Endothelial cell of umbilical vein (primary cell): ENCODE measurements at regions not wholly inside any gene's neighbourhood (a gene's known extent, or its start where the extent isn't known, plus 50 kb on each side); places are given as distances from the start of the nearest gene placed in this dataset.

Experiments used
- BruUV-seq: library from RNA; stranded (reverse); fragments of 400-500 nt; replicated peaks from 2 replicates; lab custom pipeline; 2021; lab: Mats Ljungman, UMichigan
- CTCF ChIA-PET: fragments of 300-600, 350-600 bp; sonication (Branson Sonifier 250); formaldehyde crosslinking; loops from one replicate; lab custom pipeline; 2021; ENCODE audit warnings: antibody characterized with exemption, inconsistent platforms; lab: Charles Lee
- POLR2A ChIA-PET: fragments of 300-600, 350-600 bp; sonication (Branson Sonifier 250); formaldehyde crosslinking; loops from one replicate; lab custom pipeline; 2021; ENCODE audit warnings: antibody characterized with exemption, inconsistent platforms; lab: Charles Lee
- DNase-seq: peaks from one replicate; pipeline ENCODE4 v3.0.0-alpha.2; 2011; ENCODE audit warnings: low read depth, low spot score
- FAIRE-seq: peaks from 2 replicates; lab custom pipeline; 2011; peaks lifted over from hg19 to GRCh38; lab: Jason Lieb, UNC
- H2AFZ ChIP-seq: 2 replicates; pipeline ENCODE4 v1.6.0; 2012; ENCODE audit warnings: low read depth, low read length, control low read depth, inconsistent platforms
- H3K27ac ChIP-seq: 2 replicates; pipeline ENCODE4 v1.5.1; 2011; ENCODE audit warnings: low read depth, mild to moderate bottlenecking, control low read depth, low read length, moderate library complexity; ENCODE audit not compliant: insufficient read depth
- H3K27me3 ChIP-seq, 2 experiments: 2 replicates each; pipeline versions ENCODE4 v1.6.0 to v1.6.1; 2011; ENCODE audit warnings: low read length in 2 of 2, mixed read lengths in 1 of 2; ENCODE audit not compliant: control insufficient read depth in 2 of 2, insufficient read depth in 2 of 2
- H3K36me3 ChIP-seq, 2 experiments: 2 replicates in 1 of 2; 3 replicates in 1 of 2; pipeline ENCODE4 v1.5.1; 2011; ENCODE audit warnings: low read length in 2 of 2, mild to moderate bottlenecking in 1 of 2, moderate library complexity in 1 of 2; ENCODE audit not compliant: control insufficient read depth in 2 of 2, insufficient read depth in 2 of 2; ENCODE audit errors: extremely low read depth in 1 of 2
- H3K4me1 ChIP-seq: 3 replicates; pipeline ENCODE4 v1.5.1; 2011; ENCODE audit warnings: mild to moderate bottlenecking, low read length; ENCODE audit not compliant: control insufficient read depth, insufficient read depth; ENCODE audit errors: extremely low read depth
- H3K4me2 ChIP-seq: 2 replicates; pipeline ENCODE4 v1.6.1; 2011; ENCODE audit warnings: low read length, control low read depth, mixed read lengths; ENCODE audit not compliant: insufficient read depth
- H3K4me3 ChIP-seq, 3 experiments: fragments of 200-600 bp in 1 of 3; sonication (generic), shearing (Covaris generic) in 1 of 3; replicated peaks in 1 of 3; 2 replicates each; pipeline ENCODE4 v1.5.1; 2011 to 2016; ENCODE audit warnings: control low read depth in 3 of 3, low read length in 3 of 3, mild to moderate bottlenecking in 2 of 3, inconsistent platforms in 1 of 3, low read depth in 1 of 3, moderate library complexity in 1 of 3; ENCODE audit not compliant: insufficient read depth in 1 of 3
- H3K79me2 ChIP-seq: 2 replicates; pipeline ENCODE4 v1.6.0; 2012; ENCODE audit warnings: low read length, inconsistent platforms; ENCODE audit not compliant: control insufficient read depth, insufficient read depth
- H3K9ac ChIP-seq: replicated peaks from 2 replicates; pipeline ENCODE3; 2011; ENCODE audit warnings: low read length, control low read depth; ENCODE audit not compliant: insufficient read depth; ENCODE audit errors: extremely low read depth
- H3K9me1 ChIP-seq: replicated peaks from 3 replicates; pipeline ENCODE4 v1.6.0; 2011; ENCODE audit warnings: mild to moderate bottlenecking, low read length; ENCODE audit not compliant: control insufficient read depth, insufficient read depth; ENCODE audit errors: extremely low read depth
- H3K9me3 ChIP-seq: replicated peaks from 2 replicates; pipeline ENCODE4 v1.5.1; 2012; ENCODE audit warnings: low read length, inconsistent platforms; ENCODE audit not compliant: control insufficient read depth, insufficient read depth
- H4K20me1 ChIP-seq: replicated peaks from 2 replicates; pipeline ENCODE3; 2011; ENCODE audit warnings: mild to moderate bottlenecking, low read length; ENCODE audit not compliant: control insufficient read depth, insufficient read depth; ENCODE audit errors: extremely low read depth
- EZH2 ChIP-seq: IDR thresholded peaks from 2 replicates; pipeline ENCODE4 v1.6.1; 2012; ENCODE audit warnings: borderline replicate concordance, low read depth, mild to moderate bottlenecking, moderate library complexity, low read length, inconsistent platforms; ENCODE audit not compliant: severe bottlenecking
- FOS ChIP-seq: IDR thresholded peaks from 2 replicates; pipeline ENCODE4 v1.6.1; 2011; ENCODE audit warnings: mild to moderate bottlenecking, low read length, moderate library complexity, borderline replicate concordance; ENCODE audit not compliant: insufficient read depth
- GATA2 ChIP-seq: IDR thresholded peaks from 2 replicates; pipeline ENCODE4 v1.7.0; 2011; ENCODE audit warnings: low read depth, mild to moderate bottlenecking, moderate library complexity, mixed read lengths, low read length; ENCODE audit not compliant: insufficient read length, insufficient read depth
- JUN ChIP-seq: IDR thresholded peaks from 2 replicates; pipeline ENCODE4 v1.6.1; 2011; ENCODE audit warnings: borderline replicate concordance, low read depth; ENCODE audit not compliant: insufficient read length, insufficient read depth
- MYC ChIP-seq: IDR thresholded peaks from one replicate; pipeline ENCODE4 v1.6.1; 2011; ENCODE audit warnings: mild to moderate bottlenecking, low read depth, low read length
- POLR2A ChIP-seq: IDR thresholded peaks from 2 replicates; pipeline ENCODE4 v1.6.1; 2012; ENCODE audit warnings: low read depth, mild to moderate bottlenecking, control low read depth, low read length
- POLR2AphosphoS5 ChIP-seq: IDR thresholded peaks from 2 replicates; pipeline ENCODE4 v1.6.1; 2012; ENCODE audit warnings: low read depth, mild to moderate bottlenecking, control low read depth, low read length, moderate library complexity; ENCODE audit not compliant: insufficient read depth
- dilution Hi-C: fragments of 300-500 bp; cut with MboI; formaldehyde crosslinking; loops from one replicate; pipeline ENCODE4 v1.15.0; 2019; ENCODE audit warnings: low sequenced_read_pairs; ENCODE audit not compliant: extremely low pct_ligation_motif_present
- intact Hi-C: fragments of 100-400 bp; cut with micrococcal nuclease; formaldehyde crosslinking; loops from one replicate; pipeline ENCODE4 v1.10.0; 2022
- TF ChIP-seq, protein P1 (sequence below), 2 donors: IDR thresholded peaks; 1 replicate in 1 of 2; 2 replicates in 1 of 2; pipeline ENCODE4 v1.5.1; 2011; ENCODE audit warnings: low read length in 2 of 2, mild to moderate bottlenecking in 2 of 2, moderate library complexity in 2 of 2, control low read depth in 1 of 2, inconsistent platforms in 1 of 2, low read depth in 1 of 2; ENCODE audit not compliant: insufficient read depth in 1 of 2; ENCODE audit errors: extremely low read depth in 1 of 2
- TF ChIP-seq, protein P2 (sequence below): IDR thresholded peaks from 2 replicates; pipeline ENCODE4 v1.6.1; 2011; ENCODE audit not compliant: insufficient read depth, insufficient read length

DNA sequence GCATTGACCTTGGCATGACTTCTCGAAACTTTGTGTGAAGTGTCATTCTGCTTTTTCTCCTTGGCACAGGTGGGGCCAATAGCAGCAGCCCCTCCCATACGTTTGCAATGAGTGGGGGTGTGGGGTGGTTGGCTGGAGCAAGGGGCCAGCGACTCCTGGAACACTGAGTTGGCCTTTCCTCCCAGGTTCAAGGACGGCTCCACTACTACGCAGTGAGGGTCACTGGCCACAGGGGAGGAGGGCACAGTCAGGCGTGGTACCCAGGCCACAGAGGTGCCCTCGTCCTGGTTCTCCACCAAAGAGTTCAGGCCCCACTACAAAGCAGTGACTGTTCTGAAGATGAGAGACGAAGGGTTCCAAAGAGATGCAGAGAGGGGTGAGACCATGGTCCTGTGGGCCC is 70.6 kb upstream of the OTOS start:
- ChIA-PET POLR2A (no interaction called here), CTCF (no interaction called here)
- no peak overlapping the region for H3K27ac ChIP-seq
- H3K4me2 ChIP-seq = no peak overlapping the region
- intact Hi-C loops = no loop called here
- H3K79me2 ChIP-seq = no peaks in the 10 kb centered on the region
- H2AFZ ChIP-seq = no peak overlapping the region
- H3K9ac ChIP-seq = no peak overlapping the region
- H3K4me3 ChIP-seq = no peak overlapping the region
- no peaks in the 10 kb centered on the region for H3K9me3 ChIP-seq
- no TSS peak for BruUV-seq
- H4K20me1 ChIP-seq = no peaks in the 10 kb centered on the region
- no peaks in the 10 kb centered on the region for H3K27me3 ChIP-seq
- DNase-seq (no peak), FAIRE-seq (no peak)
- no peaks in the 10 kb centered on the region for H3K36me3 ChIP-seq
- H3K4me1 ChIP-seq = no peaks in the 10 kb centered on the region
- no peak for TF ChIP-seq EZH2
- TF ChIP-seq JUN = no peak
- TF ChIP-seq GATA2 = no peak
- TF ChIP-seq, protein P1, sequence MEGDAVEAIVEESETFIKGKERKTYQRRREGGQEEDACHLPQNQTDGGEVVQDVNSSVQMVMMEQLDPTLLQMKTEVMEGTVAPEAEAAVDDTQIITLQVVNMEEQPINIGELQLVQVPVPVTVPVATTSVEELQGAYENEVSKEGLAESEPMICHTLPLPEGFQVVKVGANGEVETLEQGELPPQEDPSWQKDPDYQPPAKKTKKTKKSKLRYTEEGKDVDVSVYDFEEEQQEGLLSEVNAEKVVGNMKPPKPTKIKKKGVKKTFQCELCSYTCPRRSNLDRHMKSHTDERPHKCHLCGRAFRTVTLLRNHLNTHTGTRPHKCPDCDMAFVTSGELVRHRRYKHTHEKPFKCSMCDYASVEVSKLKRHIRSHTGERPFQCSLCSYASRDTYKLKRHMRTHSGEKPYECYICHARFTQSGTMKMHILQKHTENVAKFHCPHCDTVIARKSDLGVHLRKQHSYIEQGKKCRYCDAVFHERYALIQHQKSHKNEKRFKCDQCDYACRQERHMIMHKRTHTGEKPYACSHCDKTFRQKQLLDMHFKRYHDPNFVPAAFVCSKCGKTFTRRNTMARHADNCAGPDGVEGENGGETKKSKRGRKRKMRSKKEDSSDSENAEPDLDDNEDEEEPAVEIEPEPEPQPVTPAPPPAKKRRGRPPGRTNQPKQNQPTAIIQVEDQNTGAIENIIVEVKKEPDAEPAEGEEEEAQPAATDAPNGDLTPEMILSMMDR (IDR thresholded peaks at IDR 0.05; ENCODE audit: extremely low read depth in 1 of 2, insufficient read depth in 1 of 2, low read depth in 1 of 2, low read length in 2 of 2) = no peak
- TF ChIP-seq POLR2AphosphoS5 = no peak
- TF ChIP-seq FOS = no peak
- TF ChIP-seq, protein P2, sequence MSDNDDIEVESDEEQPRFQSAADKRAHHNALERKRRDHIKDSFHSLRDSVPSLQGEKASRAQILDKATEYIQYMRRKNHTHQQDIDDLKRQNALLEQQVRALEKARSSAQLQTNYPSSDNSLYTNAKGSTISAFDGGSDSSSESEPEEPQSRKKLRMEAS = no peak
- no peak for TF ChIP-seq POLR2A
- no peak for TF ChIP-seq MYC
- no peaks in the 10 kb centered on the region for H3K9me1 ChIP-seq
- dilution Hi-C loops = no loop called here
